ENCODE measurements at regions not wholly inside any gene's neighbourhood (a gene's known extent, or its start where the extent isn't known, plus 50 kb on each side); places are given as distances from the start of the nearest gene placed in this dataset.

DNA sequence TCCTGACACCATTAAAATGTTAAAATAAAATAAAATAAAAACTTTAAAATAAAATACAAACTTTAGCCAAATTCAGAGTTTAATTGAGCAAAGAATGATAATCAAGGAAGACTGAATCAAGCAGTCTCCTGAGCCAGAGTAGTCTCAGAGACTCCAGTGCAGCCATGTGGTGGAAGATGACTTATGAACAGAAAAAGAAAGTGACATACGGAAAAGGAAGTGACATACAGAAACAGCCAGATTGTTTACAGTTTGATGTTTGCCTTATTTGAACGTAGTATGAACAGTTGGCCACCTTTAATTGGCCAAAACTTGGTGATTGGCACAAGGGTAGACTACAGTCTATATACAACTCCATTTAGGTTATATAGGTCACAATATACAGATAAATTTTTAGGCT lies 787.2 kb downstream of the ADCYAP1 start:
- TF ChIP-seq EZH2phosphoT487 (IDR thresholded peaks at IDR 0.05; ENCODE audit: borderline replicate concordance, low read depth): no peak
- TF ChIP-seq, protein P1, sequence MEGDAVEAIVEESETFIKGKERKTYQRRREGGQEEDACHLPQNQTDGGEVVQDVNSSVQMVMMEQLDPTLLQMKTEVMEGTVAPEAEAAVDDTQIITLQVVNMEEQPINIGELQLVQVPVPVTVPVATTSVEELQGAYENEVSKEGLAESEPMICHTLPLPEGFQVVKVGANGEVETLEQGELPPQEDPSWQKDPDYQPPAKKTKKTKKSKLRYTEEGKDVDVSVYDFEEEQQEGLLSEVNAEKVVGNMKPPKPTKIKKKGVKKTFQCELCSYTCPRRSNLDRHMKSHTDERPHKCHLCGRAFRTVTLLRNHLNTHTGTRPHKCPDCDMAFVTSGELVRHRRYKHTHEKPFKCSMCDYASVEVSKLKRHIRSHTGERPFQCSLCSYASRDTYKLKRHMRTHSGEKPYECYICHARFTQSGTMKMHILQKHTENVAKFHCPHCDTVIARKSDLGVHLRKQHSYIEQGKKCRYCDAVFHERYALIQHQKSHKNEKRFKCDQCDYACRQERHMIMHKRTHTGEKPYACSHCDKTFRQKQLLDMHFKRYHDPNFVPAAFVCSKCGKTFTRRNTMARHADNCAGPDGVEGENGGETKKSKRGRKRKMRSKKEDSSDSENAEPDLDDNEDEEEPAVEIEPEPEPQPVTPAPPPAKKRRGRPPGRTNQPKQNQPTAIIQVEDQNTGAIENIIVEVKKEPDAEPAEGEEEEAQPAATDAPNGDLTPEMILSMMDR (IDR thresholded peaks at IDR 0.05): no peak
- no peak for TF ChIP-seq RAD21 (IDR thresholded peaks at IDR 0.05; ENCODE audit: low read length)
- TF ChIP-seq GABPA (IDR thresholded peaks at IDR 0.05; ENCODE audit: low read depth): no peak
- TF ChIP-seq TCF12 (IDR thresholded peaks at IDR 0.05): no peak
- TF ChIP-seq EP300 (IDR thresholded peaks at IDR 0.05; ENCODE audit: borderline replicate concordance in 1 of 2, low read depth in 1 of 2, low read length in 1 of 2): no peak
- TF ChIP-seq, protein P2, sequence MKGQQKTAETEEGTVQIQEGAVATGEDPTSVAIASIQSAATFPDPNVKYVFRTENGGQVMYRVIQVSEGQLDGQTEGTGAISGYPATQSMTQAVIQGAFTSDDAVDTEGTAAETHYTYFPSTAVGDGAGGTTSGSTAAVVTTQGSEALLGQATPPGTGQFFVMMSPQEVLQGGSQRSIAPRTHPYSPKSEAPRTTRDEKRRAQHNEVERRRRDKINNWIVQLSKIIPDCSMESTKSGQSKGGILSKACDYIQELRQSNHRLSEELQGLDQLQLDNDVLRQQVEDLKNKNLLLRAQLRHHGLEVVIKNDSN (IDR thresholded peaks at IDR 0.05; ENCODE audit: borderline replicate concordance, low read depth): no peak

Measured in SK-N-SH (cell line).